WTC11 (cell line): ENCODE measurements at regions not wholly inside any gene's neighbourhood (a gene's known extent, or its start where the extent isn't known, plus 50 kb on each side); places are given as distances from the start of the nearest gene placed in this dataset.

ENCODE experiments used
- CREB1 ChIP-seq: sonication (generic); formaldehyde crosslinking; IDR thresholded peaks from 2 replicates; pipeline ENCODE4 v1.8.0; 2023; ENCODE audit warnings: mild to moderate bottlenecking, missing genetic modification reagents
- CTCF ChIP-seq: fragments of 200-600 bp; IDR thresholded peaks from 2 replicates; pipeline ENCODE4 v1.8.0; 2022; ENCODE audit warnings: antibody characterized with exemption
- ESRRA ChIP-seq: sonication (generic); formaldehyde crosslinking; IDR thresholded peaks from 2 replicates; pipeline ENCODE4 v1.8.1; 2022; ENCODE audit warnings: mild to moderate bottlenecking, missing genetic modification reagents, borderline replicate concordance
- ETV6 ChIP-seq: sonication (generic); formaldehyde crosslinking; IDR thresholded peaks from 2 replicates; pipeline ENCODE4 v1.8.1; 2022; ENCODE audit warnings: mild to moderate bottlenecking, missing genetic modification reagents
- FOXJ3 ChIP-seq: sonication (generic); formaldehyde crosslinking; IDR thresholded peaks from 2 replicates; pipeline ENCODE4 v1.9.0; 2021; ENCODE audit warnings: missing genetic modification reagents, mild to moderate bottlenecking, borderline replicate concordance
- MXD4 ChIP-seq: fragments of 250-450 bp; sonication (Bioruptor Pico); IDR thresholded peaks from 2 replicates; pipeline ENCODE4 v1.8.0; 2021; ENCODE audit warnings: mild to moderate bottlenecking, moderate library complexity, borderline replicate concordance
- MYBL2 ChIP-seq: sonication (generic); formaldehyde crosslinking; IDR thresholded peaks from 2 replicates; pipeline ENCODE4 v1.8.1; 2023; ENCODE audit warnings: mild to moderate bottlenecking, moderate library complexity, missing genetic modification reagents
- NR3C1 ChIP-seq: sonication (generic); formaldehyde crosslinking; conservative IDR thresholded peaks from 2 replicates; pipeline ENCODE4 v1.8.1; 2023; ENCODE audit warnings: low read depth, mild to moderate bottlenecking, missing genetic modification reagents
- TCF7 ChIP-seq: sonication (generic); formaldehyde crosslinking; IDR thresholded peaks from 2 replicates; pipeline ENCODE4 v1.8.0; 2022; ENCODE audit warnings: mild to moderate bottlenecking, low read depth, missing genetic modification reagents, moderate library complexity
- ZBTB21 ChIP-seq: sonication (generic); formaldehyde crosslinking; IDR thresholded peaks from 2 replicates; pipeline ENCODE4 v1.8.1; 2023; ENCODE audit warnings: mild to moderate bottlenecking, missing genetic modification reagents, borderline replicate concordance
- ZBTB43 ChIP-seq: sonication (generic); formaldehyde crosslinking; IDR thresholded peaks from 2 replicates; pipeline ENCODE4 v1.8.1; 2023; ENCODE audit warnings: mild to moderate bottlenecking, missing genetic modification reagents
- ZNF138 ChIP-seq: sonication (generic); formaldehyde crosslinking; conservative IDR thresholded peaks from 2 replicates; pipeline ENCODE4 v1.8.1; 2022; ENCODE audit warnings: mild to moderate bottlenecking, moderate library complexity, missing genetic modification reagents
- TF ChIP-seq, protein P1 (sequence below): sonication (generic); formaldehyde crosslinking; IDR thresholded peaks from 2 replicates; pipeline ENCODE4 v1.8.0; 2022; ENCODE audit warnings: mild to moderate bottlenecking, missing genetic modification reagents

- TF ChIP-seq CTCF = no peak
- TF ChIP-seq ZBTB21 (CRISPR knock-in tag) = no peak
- TF ChIP-seq MYBL2 (CRISPR knock-in tag) = no peak
- TF ChIP-seq ZBTB43 (CRISPR knock-in tag) = no peak
- TF ChIP-seq, protein P1, sequence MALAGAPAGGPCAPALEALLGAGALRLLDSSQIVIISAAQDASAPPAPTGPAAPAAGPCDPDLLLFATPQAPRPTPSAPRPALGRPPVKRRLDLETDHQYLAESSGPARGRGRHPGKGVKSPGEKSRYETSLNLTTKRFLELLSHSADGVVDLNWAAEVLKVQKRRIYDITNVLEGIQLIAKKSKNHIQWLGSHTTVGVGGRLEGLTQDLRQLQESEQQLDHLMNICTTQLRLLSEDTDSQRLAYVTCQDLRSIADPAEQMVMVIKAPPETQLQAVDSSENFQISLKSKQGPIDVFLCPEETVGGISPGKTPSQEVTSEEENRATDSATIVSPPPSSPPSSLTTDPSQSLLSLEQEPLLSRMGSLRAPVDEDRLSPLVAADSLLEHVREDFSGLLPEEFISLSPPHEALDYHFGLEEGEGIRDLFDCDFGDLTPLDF = no peak
- TF ChIP-seq TCF7 = no peak
- TF ChIP-seq NR3C1 (CRISPR knock-in tag) = no peak
- no peak for TF ChIP-seq FOXJ3 (CRISPR knock-in tag)
- TF ChIP-seq MXD4 = no peak
- TF ChIP-seq ZNF138 (CRISPR knock-in tag) = no peak
- no peak for TF ChIP-seq ESRRA
- no peak for TF ChIP-seq CREB1 (CRISPR knock-in tag)
- TF ChIP-seq ETV6 = no peak
Measured at GRCh38 chr14:43204816-43205215, 1302.3 kb downstream of the FSCB start.
